Islet precursor cell (in vitro differentiated cells): ENCODE measurements at regions not wholly inside any gene's neighbourhood (a gene's known extent, or its start where the extent isn't known, plus 50 kb on each side); places are given as distances from the start of the nearest gene placed in this dataset.

ENCODE experiments used
- DNase-seq: peaks from one replicate; pipeline ENCODE4 v3.0.0-alpha.2; 2018

- peak; percentile 77 for DNase-seq
These were observed 153.8 kb downstream of the GNAI1 start for GRCh38 chr7:80288175-80289122.

- no peak for DNase-seq
These were observed 153.0 kb downstream of the GNAI1 start for GRCh38 chr7:80287400-80288174.

- DNase-seq: no peak
These were observed 152.0 kb downstream of the GNAI1 start for GRCh38 chr7:80286611-80287010.

DNA sequence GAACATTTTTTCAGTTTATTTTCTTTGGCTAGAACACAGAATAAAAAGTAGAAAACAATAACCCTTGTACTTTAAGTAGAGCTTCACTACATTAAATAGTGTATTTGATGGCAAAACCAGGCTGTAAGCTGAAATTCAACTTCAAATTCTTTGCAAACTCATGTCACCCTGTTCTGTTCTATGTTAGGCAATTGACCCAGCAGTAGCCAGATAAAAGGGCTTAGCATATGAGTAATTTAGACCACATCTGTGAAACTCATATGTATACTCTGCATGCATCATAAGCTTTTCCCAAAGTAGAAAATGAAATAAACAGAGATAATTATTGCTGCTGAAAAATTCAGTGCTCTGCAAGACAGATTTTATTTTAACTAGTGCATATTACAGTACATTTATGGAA is 150.2 kb downstream of the GNAI1 start:
- no peak for DNase-seq

DNA sequence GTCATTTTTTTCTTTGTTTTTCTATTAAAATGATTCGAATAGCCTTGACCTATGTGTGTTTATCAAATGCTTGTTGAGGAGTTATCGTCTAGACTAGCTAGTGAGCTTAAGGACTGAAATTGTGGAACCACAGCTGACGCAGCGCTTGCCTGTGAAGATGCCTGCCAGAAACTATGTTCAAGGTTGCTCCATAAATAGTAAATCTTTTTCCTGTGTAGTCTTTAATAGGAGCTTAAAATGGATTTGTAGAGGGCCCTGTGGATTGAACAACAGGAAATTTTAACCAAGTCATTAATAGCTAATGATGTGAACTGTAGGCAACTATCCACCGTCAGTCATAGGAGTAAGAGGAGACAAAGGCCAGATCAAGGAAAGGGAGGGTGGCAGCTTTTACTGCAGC is 145.1 kb downstream of the GNAI1 start:
- DNase-seq: no peak

GRCh38 chr7:80278737-80279136 is 144.1 kb downstream of the GNAI1 start:
- DNase-seq: no peak

DNA sequence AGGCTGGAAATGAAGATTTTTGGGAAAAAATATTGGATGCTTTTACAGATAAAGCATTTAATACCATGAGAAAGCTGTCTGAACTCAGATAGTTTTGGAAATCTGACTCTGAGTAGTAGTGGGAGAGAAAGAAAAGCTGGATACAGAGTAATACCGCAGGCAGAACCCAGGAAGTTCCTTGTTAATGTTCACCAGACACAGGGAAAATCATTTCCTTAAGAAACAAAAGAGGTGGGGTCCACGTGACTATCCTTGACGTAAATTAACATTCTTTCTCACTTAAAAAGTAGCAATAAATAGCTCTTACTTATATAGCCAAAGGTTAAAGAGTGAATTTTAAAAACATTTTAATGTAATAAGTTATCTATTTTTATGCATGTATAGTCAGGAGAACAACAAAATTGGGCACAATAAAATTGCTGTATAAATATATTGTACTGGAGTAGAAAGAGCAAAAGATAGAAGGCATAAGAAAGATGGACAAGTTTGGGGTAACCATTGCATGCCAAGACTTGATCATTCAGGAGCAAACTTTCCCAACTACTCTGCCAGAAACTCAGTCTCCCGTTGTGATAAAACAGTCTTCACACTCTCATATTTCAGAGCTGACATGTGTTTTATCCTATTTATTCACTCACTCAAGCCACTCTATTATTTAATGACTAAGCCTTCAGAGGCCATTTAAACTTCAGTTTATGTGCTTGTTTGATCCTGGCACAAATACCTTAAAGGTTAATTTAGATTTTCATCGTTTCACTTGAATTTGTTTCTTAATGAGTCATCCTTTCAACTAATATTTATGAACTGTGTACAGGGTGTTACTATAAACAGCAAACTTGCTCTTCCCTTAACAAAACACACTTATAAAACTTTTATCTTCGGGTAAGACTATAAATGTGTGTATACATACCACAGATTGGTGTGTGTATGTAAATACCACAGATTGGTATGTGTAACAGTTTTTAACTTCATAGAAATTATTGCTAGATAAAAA is 143.1 kb downstream of the GNAI1 start:
- no peak for DNase-seq
